T-cell (primary cell): ENCODE measurements at regions not wholly inside any gene's neighbourhood (a gene's known extent, or its start where the extent isn't known, plus 50 kb on each side); places are given as distances from the start of the nearest gene placed in this dataset.
"Not testable (repeated sequence)": the region's sequence is repeated elsewhere in the genome, so short reads cannot be mapped to it uniquely, and the experiment has no call there.

Experiments used
- ATAC-seq, 4 experiments: fragments of 200-7000 bp in 3 of 4; fragments of 150-1000 bp in 1 of 4; cut with Tn5 transposase; replicated peaks in 1 of 4; 1 replicate in 3 of 4; 2 replicates in 1 of 4; pipeline ENCODE4 v1.10.0; 2021; ENCODE audit warnings: moderate library complexity in 3 of 4, mild to moderate bottlenecking in 2 of 4, moderate number of reproducible peaks in 1 of 4
- CTCF ChIA-PET, 2 donors: fragments of 300-600 bp; sonication (Branson Sonifier 250); formaldehyde crosslinking; loops; one replicate each; lab custom pipeline; 2022; ENCODE audit warnings: antibody characterized with exemption in 2 of 2; lab: Charles Lee
- POLR2A ChIA-PET, 2 donors: fragments of 300-600 bp; sonication (Branson Sonifier 250); formaldehyde crosslinking; loops; one replicate each; lab custom pipeline; 2022; ENCODE audit warnings: antibody characterized with exemption in 2 of 2; lab: Charles Lee
- DNase-seq, 35 experiments: peaks; one replicate each; pipeline versions ENCODE4 v3.0.0 to v3.0.0-alpha.2; 2013 to 2023
- H3K27ac ChIP-seq: one replicate; pipeline ENCODE4 v1.5.1; 2013; ENCODE audit warnings: low read length
- H3K27me3 ChIP-seq, 2 experiments: replicated peaks in 1 of 2; 1 replicate in 1 of 2; 2 replicates in 1 of 2; pipeline versions ENCODE4 v1.6.1 to v1.7.0; 2013; ENCODE audit warnings: low read length in 1 of 2, mixed read lengths in 1 of 2; ENCODE audit not compliant: control insufficient read depth in 2 of 2, insufficient read depth in 2 of 2; ENCODE audit errors: extremely low read depth in 1 of 2
- H3K36me3 ChIP-seq, 2 donors: 1 replicate in 1 of 2; 2 replicates in 1 of 2; pipeline versions ENCODE4 v1.6.1 to v1.7.0; 2013; ENCODE audit warnings: low read length in 1 of 2; ENCODE audit not compliant: control insufficient read depth in 2 of 2, insufficient read depth in 1 of 2; ENCODE audit errors: extremely low read depth in 1 of 2
- H3K4me1 ChIP-seq, 2 experiments: 1 replicate in 1 of 2; 2 replicates in 1 of 2; pipeline versions ENCODE4 v1.6.1 to v1.7.0; 2013; ENCODE audit warnings: low read length in 2 of 2, mixed read lengths in 1 of 2; ENCODE audit not compliant: insufficient read depth in 2 of 2, control insufficient read depth in 1 of 2; ENCODE audit errors: extremely low read depth in 1 of 2
- H3K4me3 ChIP-seq, 2 donors: 1 replicate in 1 of 2; 2 replicates in 1 of 2; pipeline versions ENCODE4 v1.5.1 to v1.7.0; 2013; ENCODE audit warnings: mild to moderate bottlenecking in 2 of 2, low read length in 1 of 2, moderate library complexity in 1 of 2; ENCODE audit not compliant: control insufficient read depth in 1 of 2; ENCODE audit errors: extremely low read depth in 1 of 2
- H3K9me3 ChIP-seq: 2 replicates; pipeline ENCODE4 v1.7.0; 2013
- H3K27ac Mint-ChIP-seq, 2 donors: one replicate each; pipeline ENCODE4 v1.8.0; 2020 to 2021; ENCODE audit warnings: mild to moderate bottlenecking in 2 of 2, mixed read lengths in 2 of 2
- H3K27me3 Mint-ChIP-seq, 2 donors: one replicate each; pipeline ENCODE4 v1.8.0; 2021 to 2022; ENCODE audit warnings: mixed read lengths in 2 of 2
- H3K36me3 Mint-ChIP-seq: one replicate; pipeline ENCODE4 v1.8.0; 2021; ENCODE audit warnings: mixed read lengths
- H3K4me1 Mint-ChIP-seq, 3 donors: one replicate each; pipeline ENCODE4 v1.8.0; 2020 to 2022; ENCODE audit warnings: mixed read lengths in 3 of 3, mild to moderate bottlenecking in 1 of 3
- H3K4me3 Mint-ChIP-seq, 3 donors: one replicate each; pipeline ENCODE4 v1.8.0; 2020 to 2022; ENCODE audit warnings: mild to moderate bottlenecking in 3 of 3, mixed read lengths in 3 of 3, moderate library complexity in 3 of 3
- H3K9me3 Mint-ChIP-seq, 3 donors: one replicate each; pipeline ENCODE4 v1.8.0; 2020 to 2022; ENCODE audit warnings: mixed read lengths in 3 of 3
- WGBS: methylation state at CpG from one replicate; pipeline ENCODE4 v1.1.5; 2013; ENCODE audit warnings: missing lambda C conversion rate; ENCODE audit not compliant: insufficient coverage; 5-methylcytosine and 5-hydroxymethylcytosine counted together

- POLR2A ChIA-PET, result no interaction called here
- H3K36me3 ChIP-seq, result no peaks in the 10 kb centered on the region
- no peak overlapping the region for H3K4me3 ChIP-seq
- DNase-seq (no peak), ATAC-seq (no peak)
- peaks cover 0 to 6% (median 2%) of the 10 kb centered on the region in 3 donors for H3K9me3 Mint-ChIP-seq
- CTCF ChIA-PET, result no interaction called here
- no peaks in the 10 kb centered on the region for H3K36me3 Mint-ChIP-seq
- no peak overlapping the region for H3K27ac Mint-ChIP-seq
- H3K4me1 ChIP-seq, result no peaks in the 10 kb centered on the region
- H3K9me3 ChIP-seq, result no peaks in the 10 kb centered on the region
- WGBS, result 90% methylated on average over 3 of the region's 3 CpGs
- H3K27ac ChIP-seq, result no peak overlapping the region
- no peaks in the 10 kb centered on the region for H3K27me3 Mint-ChIP-seq
- no peak overlapping the region for H3K4me3 Mint-ChIP-seq
- H3K4me1 Mint-ChIP-seq, result no peaks in the 10 kb centered on the region
- no peaks in the 10 kb centered on the region for H3K27me3 ChIP-seq
Observed at GRCh38 chr4:96406742-96407141, 566.8 kb downstream of the PDHA2 start.

GRCh38 chr4:96407225-96407624 lies 567.3 kb downstream of the PDHA2 start:
- H3K4me3 ChIP-seq, result no peak overlapping the region
- no peaks in the 10 kb centered on the region for H3K9me3 ChIP-seq
- H3K4me1 Mint-ChIP-seq, result no peaks in the 10 kb centered on the region
- no peaks in the 10 kb centered on the region for H3K27me3 ChIP-seq
- H3K36me3 ChIP-seq, result no peaks in the 10 kb centered on the region
- no peaks in the 10 kb centered on the region for H3K4me1 ChIP-seq
- H3K9me3 Mint-ChIP-seq, result peaks cover 0 to 6% (median 2%) of the 10 kb centered on the region in 3 donors
- DNase-seq (no peak), ATAC-seq (no peak)
- H3K27me3 Mint-ChIP-seq, result no peaks in the 10 kb centered on the region
- no peak overlapping the region for H3K27ac Mint-ChIP-seq
- H3K27ac ChIP-seq, result no peak overlapping the region
- H3K36me3 Mint-ChIP-seq, result no peaks in the 10 kb centered on the region
- WGBS, result 83% methylated on average over 1 of the region's 4 CpGs
- POLR2A ChIA-PET, result no interaction called here
- CTCF ChIA-PET, result no interaction called here
- H3K4me3 Mint-ChIP-seq, result no peak overlapping the region

DNA sequence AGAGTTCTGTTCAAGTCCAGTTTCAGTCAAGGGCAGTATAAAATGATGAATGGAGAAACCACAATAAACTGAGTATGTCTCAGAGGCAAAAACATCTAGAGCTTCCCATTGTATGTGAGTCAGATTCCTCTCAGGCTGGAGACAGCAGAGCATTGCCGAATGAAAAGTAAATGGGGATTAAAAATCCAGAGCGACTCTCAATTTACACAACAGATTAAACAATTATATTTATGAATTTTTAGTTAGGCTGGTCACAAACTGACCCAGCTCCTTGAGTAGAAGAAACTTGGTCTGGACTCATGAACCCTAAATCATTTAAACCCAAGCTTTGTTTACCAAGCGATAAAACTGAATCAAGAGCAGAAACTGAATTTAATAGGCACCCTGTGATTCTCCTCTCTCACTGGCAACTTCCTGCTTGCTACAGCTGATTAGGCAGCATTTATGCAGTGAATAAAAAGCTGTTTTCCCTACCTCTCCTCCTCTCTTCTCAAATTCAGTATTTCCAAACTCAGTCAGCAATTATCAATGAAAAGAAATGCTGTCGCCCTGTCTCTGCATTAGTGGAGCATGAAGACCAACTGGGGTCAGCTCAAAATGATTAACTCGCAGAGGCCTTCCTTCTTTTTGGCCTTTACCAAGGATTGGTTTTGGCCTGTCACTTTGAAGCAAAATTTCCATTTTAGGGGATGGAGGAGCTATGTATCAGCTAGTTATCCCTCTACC lies 568.0 kb downstream of the PDHA2 start:
- DNase-seq, result no peak
- 100% methylated on average over 1 of the region's 5 CpGs for WGBS
- Histone ChIP-seq H3K27ac (no peak overlapping the region), H3K9me3 (no peaks in the 10 kb centered on the region), H3K27me3 (no peaks in the 10 kb centered on the region), H3K4me3 (no peak overlapping the region), H3K4me1 (no peaks in the 10 kb centered on the region), H3K36me3 (no peaks in the 10 kb centered on the region)
- no peak for ATAC-seq
- ChIA-PET CTCF (no interaction called here), POLR2A (no interaction called here)
- Mint-ChIP-seq H3K4me1 (no peaks in the 10 kb centered on the region), H3K9me3 (peaks cover 0 to 6% (median 2%) of the 10 kb centered on the region in 3 donors), H3K27ac (no peak overlapping the region), H3K36me3 (no peaks in the 10 kb centered on the region), H3K4me3 (no peak overlapping the region), H3K27me3 (no peaks in the 10 kb centered on the region)

DNA sequence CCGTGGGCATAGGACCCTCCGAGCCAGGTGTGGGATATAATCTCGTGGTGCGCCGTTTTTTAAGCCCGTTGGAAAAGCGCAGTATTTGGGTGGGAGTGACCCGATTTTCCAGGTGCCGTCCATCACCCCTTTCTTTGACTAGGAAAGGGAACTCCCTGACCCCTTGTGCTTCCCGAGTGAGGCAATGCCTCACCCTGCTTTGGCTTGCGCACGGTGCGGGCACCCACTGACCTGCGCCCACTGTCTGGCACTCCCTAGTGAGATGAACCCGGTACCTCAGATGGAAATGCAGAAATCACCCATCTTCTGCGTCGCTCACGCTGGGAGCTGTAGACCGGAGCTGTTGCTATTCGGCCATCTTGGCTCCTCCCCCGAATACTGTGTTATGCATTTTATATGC lies 575.0 kb downstream of the PDHA2 start:
- H3K36me3 ChIP-seq, H3K27me3 ChIP-seq, POLR2A ChIA-PET, H3K9me3 Mint-ChIP-seq, DNase-seq, ATAC-seq, H3K4me1 ChIP-seq, H3K27ac Mint-ChIP-seq, H3K36me3 Mint-ChIP-seq, H3K27ac ChIP-seq, H3K4me3 ChIP-seq, CTCF ChIA-PET, H3K9me3 ChIP-seq, H3K4me1 Mint-ChIP-seq, H3K27me3 Mint-ChIP-seq, H3K4me3 Mint-ChIP-seq: not testable (repeated sequence)
- 100% methylated on average over 3 of the region's 21 CpGs for WGBS

DNA sequence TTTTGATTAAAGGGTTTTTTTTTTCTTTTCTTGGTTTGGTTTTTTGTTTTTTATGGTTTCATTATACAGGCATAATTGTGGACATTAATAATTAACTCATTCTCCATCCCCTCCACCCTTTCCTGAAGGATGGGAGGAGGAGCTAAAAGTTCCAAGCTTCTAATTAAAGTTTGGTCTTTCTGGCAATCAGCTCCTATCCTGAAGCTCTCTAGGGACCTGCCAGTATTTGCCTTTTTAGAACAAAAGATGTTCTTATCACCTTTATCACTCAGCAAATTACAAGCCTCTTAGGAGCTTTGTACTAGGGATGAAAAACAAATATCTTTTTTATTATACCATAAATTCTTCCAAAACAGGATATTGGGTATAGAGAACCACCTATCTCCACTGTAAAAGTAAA lies 589.8 kb downstream of the PDHA2 start:
- no peaks in the 10 kb centered on the region for H3K9me3 ChIP-seq
- no peaks in the 10 kb centered on the region for H3K4me1 ChIP-seq
- H3K27ac ChIP-seq, result no peak overlapping the region
- H3K4me3 ChIP-seq, result no peak overlapping the region
- no peaks in the 10 kb centered on the region for H3K27me3 Mint-ChIP-seq
- ATAC-seq (no peak), DNase-seq (no peak)
- no peaks in the 10 kb centered on the region for H3K36me3 ChIP-seq
- ChIA-PET CTCF (no interaction called here), POLR2A (no interaction called here)
- H3K27ac Mint-ChIP-seq, result no peak overlapping the region
- H3K36me3 Mint-ChIP-seq, result no peaks in the 10 kb centered on the region
- H3K4me1 Mint-ChIP-seq, result no peaks in the 10 kb centered on the region
- no peaks in the 10 kb centered on the region for H3K27me3 ChIP-seq
- no peak overlapping the region for H3K4me3 Mint-ChIP-seq
- H3K9me3 Mint-ChIP-seq, result peaks cover 2 to 13% (median 5%) of the 10 kb centered on the region in 3 donors

DNA sequence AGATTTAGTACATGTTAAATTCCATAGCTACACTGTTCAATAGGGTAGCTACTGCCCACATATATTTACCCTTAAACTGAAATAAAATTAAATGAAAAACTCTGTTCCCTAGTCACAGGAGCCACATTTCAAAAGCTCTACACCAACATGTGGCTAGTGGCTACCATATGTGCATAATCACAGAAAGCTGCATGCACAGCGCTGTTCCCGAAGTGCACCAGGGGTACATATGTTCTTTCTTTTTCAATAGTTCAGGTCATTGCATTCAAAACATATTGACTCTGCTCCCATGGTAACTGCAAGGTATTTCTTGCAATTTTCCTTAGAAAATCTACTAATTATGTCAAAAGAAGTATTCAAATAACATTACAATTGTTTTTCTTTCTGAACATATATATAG lies 591.2 kb downstream of the PDHA2 start:
- Histone ChIP-seq H3K4me1 (no peaks in the 10 kb centered on the region), H3K9me3 (no peaks in the 10 kb centered on the region), H3K4me3 (no peak overlapping the region), H3K27me3 (no peaks in the 10 kb centered on the region), H3K36me3 (no peaks in the 10 kb centered on the region), H3K27ac (no peak overlapping the region)
- Mint-ChIP-seq H3K4me3 (no peak overlapping the region), H3K36me3 (no peaks in the 10 kb centered on the region), H3K4me1 (no peaks in the 10 kb centered on the region), H3K27me3 (no peaks in the 10 kb centered on the region), H3K9me3 (peaks cover 2 to 5% (median 4%) of the 10 kb centered on the region in 3 donors), H3K27ac (no peak overlapping the region)
- 92% methylated on average over 2 of the region's 2 CpGs for WGBS
- CTCF ChIA-PET, result no interaction called here
- DNase-seq (no peak), ATAC-seq (no peak)
- POLR2A ChIA-PET, result no interaction called here
